OCI-LY7 (cell line): ENCODE measurements at regions not wholly inside any gene's neighbourhood (a gene's known extent, or its start where the extent isn't known, plus 50 kb on each side); places are given as distances from the start of the nearest gene placed in this dataset.

Source experiments
- BruUV-seq: library from RNA; stranded (reverse); fragments of 400-500 nt; replicated peaks from 2 replicates; lab custom pipeline; 2021; lab: Mats Ljungman, UMichigan
- CTCF ChIA-PET: fragments of 300-600 bp; sonication (Branson Sonifier 250); formaldehyde crosslinking; loops from one replicate; lab custom pipeline; 2022; ENCODE audit warnings: antibody characterized with exemption; ENCODE audit not compliant: unreplicated experiment; lab: Charles Lee
- POLR2A ChIA-PET: fragments of 300-600 bp; sonication (Branson Sonifier 250); formaldehyde crosslinking; loops from one replicate; lab custom pipeline; 2022; ENCODE audit warnings: antibody characterized with exemption; lab: Charles Lee
- DNase-seq: peaks from one replicate; pipeline ENCODE4 v3.0.0-alpha.2; 2015; ENCODE audit warnings: low spot score
- H2AFZ ChIP-seq: fragments of 200-600 bp; sonication (generic), shearing (Covaris generic); 2 replicates; pipeline ENCODE4 v1.6.1; 2014; ENCODE audit warnings: mild to moderate bottlenecking, antibody characterized with exemption, low read length, moderate library complexity
- H3K27ac ChIP-seq: fragments of 200-600 bp; sonication (generic); 2 replicates; pipeline ENCODE4 v1.5.1; 2014; ENCODE audit warnings: mixed run types, low read depth, mild to moderate bottlenecking, moderate library complexity, low read length, inconsistent platforms; ENCODE audit not compliant: poor library complexity, severe bottlenecking
- H3K36me3 ChIP-seq: fragments of 200-600 bp; sonication (generic); 2 replicates; pipeline ENCODE4 v1.6.1; 2014; ENCODE audit warnings: mild to moderate bottlenecking, antibody characterized with exemption, low read length, moderate library complexity, mixed read lengths; ENCODE audit not compliant: insufficient read depth
- H3K4me1 ChIP-seq: fragments of 200-600 bp; sonication (generic); 2 replicates; pipeline ENCODE4 v1.5.1; 2014; ENCODE audit warnings: mild to moderate bottlenecking, low read length; ENCODE audit not compliant: insufficient read depth, poor library complexity, severe bottlenecking
- H3K4me2 ChIP-seq: fragments of 200-600 bp; sonication (generic); 2 replicates; pipeline ENCODE4 v1.6.1; 2014; ENCODE audit warnings: mild to moderate bottlenecking, low read length
- H3K4me3 ChIP-seq: fragments of 200-600 bp; sonication (generic); 2 replicates; pipeline ENCODE4 v1.5.1; 2014; ENCODE audit warnings: mild to moderate bottlenecking, low read depth, low read length; ENCODE audit not compliant: poor library complexity, severe bottlenecking
- H3K79me2 ChIP-seq: fragments of 200-600 bp; sonication (generic); 2 replicates; pipeline ENCODE4 v1.6.1; 2016; ENCODE audit warnings: low read depth, mild to moderate bottlenecking, low read length, moderate library complexity, mixed read lengths; ENCODE audit not compliant: insufficient read depth
- H3K9me2 ChIP-seq: fragments of 200-600 bp; sonication (generic); 2 replicates; pipeline ENCODE4 v1.6.1; 2016; ENCODE audit warnings: mild to moderate bottlenecking, low read length, mixed read lengths; ENCODE audit not compliant: insufficient read depth
- H3K9me3 ChIP-seq: fragments of 200-600 bp; sonication (generic); 2 replicates; pipeline ENCODE4 v1.6.1; 2014; ENCODE audit warnings: mild to moderate bottlenecking, mixed run types, low read length, mixed read lengths
- H4K20me1 ChIP-seq: fragments of 200-600 bp; sonication (generic); 2 replicates; pipeline ENCODE4 v1.6.1; 2014; ENCODE audit warnings: mild to moderate bottlenecking, antibody characterized with exemption, low read length, moderate library complexity, mixed read lengths; ENCODE audit not compliant: insufficient read depth
- CTCF ChIP-seq: fragments of 200-600 bp; sonication (generic); conservative IDR thresholded peaks from 2 replicates; pipeline ENCODE4 v1.5.1; 2014; ENCODE audit warnings: mild to moderate bottlenecking, antibody characterized with exemption, low read length, moderate library complexity, mixed read lengths
- EZH2phosphoT487 ChIP-seq: fragments of 200-600 bp; sonication (generic); IDR thresholded peaks from 2 replicates; pipeline ENCODE4 v1.6.1; 2018; ENCODE audit warnings: low read depth, borderline replicate concordance, mild to moderate bottlenecking, mixed run types, antibody characterized with exemption, low read length, moderate library complexity, mixed read lengths
- intact Hi-C: fragments of 100-400 bp; cut with micrococcal nuclease; formaldehyde crosslinking; loops from one replicate; pipeline ENCODE4 v1.10.0; 2022; ENCODE audit not compliant: unreplicated experiment

- no TSS peak for BruUV-seq
Measured at GRCh38 chr11:45090607-45091006, 55.8 kb upstream of the PRDM11 start.

GRCh38 chr11:45091563-45092403 lies 54.7 kb upstream of the PRDM11 start:
- no peak overlapping the region for H3K4me3 ChIP-seq
- H3K9me3 ChIP-seq, result no peaks in the 10 kb centered on the region
- no peaks in the 10 kb centered on the region for H3K36me3 ChIP-seq
- intact Hi-C loops, result no loop called here
- no peaks in the 10 kb centered on the region for H4K20me1 ChIP-seq
- ChIA-PET CTCF (no interaction called here), POLR2A (no interaction called here)
- H3K79me2 ChIP-seq, result no peaks in the 10 kb centered on the region
- peaks cover 18% of the 10 kb centered on the region for H3K4me1 ChIP-seq
- no peak overlapping the region for H3K4me2 ChIP-seq
- H3K9me2 ChIP-seq, result no peaks in the 10 kb centered on the region
- H2AFZ ChIP-seq, result no peak overlapping the region
- H3K27ac ChIP-seq, result no peak overlapping the region
- DNase-seq, result no peak
- no TSS peak for BruUV-seq
- TF ChIP-seq EZH2phosphoT487 (no peak), CTCF (no peak)

More at GRCh38 chr11:45090607-45091006, 55.8 kb upstream of the PRDM11 start:
- DNase-seq, result no peak
- Histone ChIP-seq H3K9me3 (no peaks in the 10 kb centered on the region), H3K9me2 (no peaks in the 10 kb centered on the region), H3K4me2 (no peak overlapping the region), H2AFZ (no peak overlapping the region), H3K4me1 (peaks cover 27% of the 10 kb centered on the region), H3K4me3 (no peak overlapping the region), H4K20me1 (no peaks in the 10 kb centered on the region), H3K79me2 (no peaks in the 10 kb centered on the region), H3K27ac (no peak overlapping the region), H3K36me3 (no peaks in the 10 kb centered on the region)
- intact Hi-C loops, result no loop called here
- ChIA-PET CTCF (no interaction called here), POLR2A (interaction anchor here (0.6 kb wide), 3 partner anchors 28 to 1010 kb away, joined by 3 to 4 read pairs (median 3); no protein-coding TSS in a partner anchor)
- TF ChIP-seq EZH2phosphoT487 (no peak), CTCF (no peak)

- CTCF ChIA-PET, result no interaction called here
- no TSS peak for BruUV-seq
- no peak overlapping the region for H3K4me2 ChIP-seq
- peaks cover 12% of the 10 kb centered on the region for H3K4me1 ChIP-seq
- no peaks in the 10 kb centered on the region for H3K9me3 ChIP-seq
- H3K9me2 ChIP-seq, result no peaks in the 10 kb centered on the region
- no peaks in the 10 kb centered on the region for H4K20me1 ChIP-seq
- H3K4me3 ChIP-seq, result no peak overlapping the region
- no peak overlapping the region for H2AFZ ChIP-seq
- H3K36me3 ChIP-seq, result no peaks in the 10 kb centered on the region
- no peak for DNase-seq
- POLR2A ChIA-PET, result no interaction called here
- intact Hi-C loops, result no loop called here
- TF ChIP-seq EZH2phosphoT487 (no peak), CTCF (no peak)
- H3K79me2 ChIP-seq, result no peaks in the 10 kb centered on the region
- no peak overlapping the region for H3K27ac ChIP-seq
Measured at GRCh38 chr11:45092404-45092785, 54.0 kb upstream of the PRDM11 start.
